ENCODE measurements at regions not wholly inside any gene's neighbourhood (a gene's known extent, or its start where the extent isn't known, plus 50 kb on each side); places are given as distances from the start of the nearest gene placed in this dataset.
"Not testable (repeated sequence)": the region's sequence is repeated elsewhere in the genome, so short reads cannot be mapped to it uniquely, and the experiment has no call there.

GRCh38 chr1:83075107-83075506 lies 923.8 kb downstream of the TTLL7 start:
- no peak for DNase-seq

GRCh38 chr1:83067954-83068353 lies 931.0 kb downstream of the TTLL7 start:
- no peak for DNase-seq

DNA sequence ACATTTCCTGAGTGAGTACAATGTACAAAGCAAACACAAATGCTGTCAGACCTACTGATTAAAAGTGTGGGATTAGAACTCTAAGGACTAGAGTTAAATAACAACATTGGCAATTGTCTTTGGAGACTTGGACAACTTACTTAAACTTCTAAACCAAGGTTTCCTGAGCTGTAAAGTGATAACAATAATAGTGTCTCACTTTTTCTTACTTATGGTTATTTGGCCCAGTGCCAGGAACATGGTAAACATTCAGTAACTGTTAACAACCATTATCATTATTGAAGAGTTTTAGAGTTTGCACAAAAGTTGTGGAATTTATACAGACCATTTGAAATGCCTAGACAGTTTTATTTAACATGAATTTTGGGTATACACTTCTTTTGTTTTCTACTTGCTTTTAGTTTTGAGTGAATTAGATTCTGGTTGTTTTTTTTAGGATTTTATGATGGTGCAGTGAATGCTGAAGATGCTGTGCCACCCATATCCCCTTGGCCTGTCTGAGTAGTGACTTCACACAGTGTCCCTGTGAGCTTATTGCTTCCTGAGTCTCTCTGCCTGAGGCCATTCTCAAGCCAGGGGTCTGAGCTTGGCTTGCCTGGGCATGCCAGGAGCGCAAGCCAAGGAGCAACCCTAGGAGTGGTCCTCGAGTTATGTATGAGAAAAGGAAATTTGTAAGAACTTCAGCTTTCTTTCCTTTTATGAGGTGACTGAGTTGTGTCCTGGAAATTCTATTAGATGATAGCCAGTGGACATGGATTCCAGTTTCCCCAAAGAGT lies 932.8 kb downstream of the TTLL7 start:
- DNase-seq: no peak

GRCh38 chr1:83064589-83065242 lies 934.2 kb downstream of the TTLL7 start:
- no peak for DNase-seq

GRCh38 chr1:83060651-83061390 lies 938.1 kb downstream of the TTLL7 start:
- no peak for DNase-seq

DNA sequence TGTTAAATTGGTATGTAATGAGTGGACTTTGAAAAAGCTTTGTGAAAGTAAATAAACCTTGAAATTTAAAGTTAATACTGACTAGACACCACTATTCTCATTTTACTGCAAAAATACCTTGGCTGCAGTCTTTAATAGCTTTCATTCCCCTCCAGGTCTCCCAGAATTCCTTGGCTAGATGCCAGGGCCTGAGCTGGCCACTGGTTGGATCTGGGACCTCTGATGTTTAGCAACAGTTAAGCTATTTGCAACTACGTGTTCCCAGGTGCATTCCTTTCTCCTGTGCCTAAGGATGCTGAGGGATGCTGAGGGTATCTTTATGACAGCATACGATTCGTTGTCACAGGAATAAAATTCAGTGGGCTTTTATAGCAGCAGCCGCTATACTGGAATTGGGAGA lies 938.7 kb downstream of the TTLL7 start:
- DNase-seq: no peak

- DNase-seq: no peak
Observed at GRCh38 chr1:83058327-83058726, 940.6 kb downstream of the TTLL7 start.

GRCh38 chr1:83055391-83056170 lies 943.4 kb downstream of the TTLL7 start:
- DNase-seq: no peak

DNA sequence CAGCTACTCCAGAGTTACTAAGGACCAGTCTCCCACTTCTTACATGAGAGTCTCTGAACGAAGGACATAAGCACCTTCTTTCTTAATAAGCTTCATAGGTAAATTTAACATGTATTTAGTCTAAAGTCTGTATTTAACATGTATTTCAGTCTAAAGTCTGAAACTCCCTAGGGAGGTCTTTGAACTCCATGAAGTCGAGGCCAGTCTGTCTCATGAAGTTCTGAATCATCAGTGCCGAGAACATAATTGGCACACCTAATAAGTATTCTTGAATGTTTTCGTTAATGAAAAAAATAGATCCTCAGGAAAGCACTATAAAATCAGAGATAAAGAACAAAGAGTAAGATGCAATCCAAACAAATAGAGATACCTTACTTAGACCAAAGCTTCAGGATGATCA lies 945.5 kb downstream of the TTLL7 start:
- DNase-seq: no peak

- DNase-seq: no peak
Observed at GRCh38 chr1:83052865-83053264, 946.1 kb downstream of the TTLL7 start.

DNA sequence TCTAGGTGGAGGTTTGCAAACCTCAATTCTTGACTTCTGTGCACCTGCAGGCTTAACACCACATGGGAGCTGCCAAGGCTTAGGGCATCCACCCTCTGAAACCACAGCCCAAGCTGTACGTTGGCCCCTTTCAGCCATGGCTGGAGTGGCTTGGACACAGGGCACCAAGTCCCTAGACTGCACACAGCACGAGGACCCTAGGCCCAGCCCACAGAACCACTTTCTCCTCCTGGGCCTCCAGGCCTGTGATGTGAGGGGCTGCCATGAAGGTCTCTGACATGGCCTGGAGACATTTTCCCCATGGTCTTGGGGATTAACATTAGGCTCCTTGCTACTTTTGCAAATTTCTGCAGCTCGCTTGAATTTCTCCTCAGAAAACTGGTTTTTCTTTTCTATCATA lies 947.9 kb downstream of the TTLL7 start:
- not testable (repeated sequence) for DNase-seq

DNA sequence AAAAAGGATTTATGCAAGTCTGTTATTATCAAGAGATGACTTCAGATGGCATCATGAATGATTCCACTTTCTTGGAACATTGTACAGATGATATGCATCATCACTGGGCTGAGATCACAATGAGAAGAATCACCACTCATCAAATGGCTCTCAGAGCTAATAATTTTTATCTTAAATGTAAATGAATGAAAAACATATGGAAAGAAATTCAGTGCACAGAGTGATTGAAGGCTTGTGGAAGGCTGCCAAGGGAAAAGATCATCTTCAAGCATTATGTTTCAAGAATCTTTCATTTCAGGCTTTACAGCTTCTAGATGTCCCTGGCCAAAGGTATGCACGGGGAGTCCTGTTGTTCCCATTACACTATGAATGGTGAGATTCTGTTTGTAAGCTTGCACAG lies 955.7 kb downstream of the TTLL7 start:
- no peak for DNase-seq

GRCh38 chr1:83039091-83039490 lies 959.8 kb downstream of the TTLL7 start:
- not testable (repeated sequence) for DNase-seq

DNA sequence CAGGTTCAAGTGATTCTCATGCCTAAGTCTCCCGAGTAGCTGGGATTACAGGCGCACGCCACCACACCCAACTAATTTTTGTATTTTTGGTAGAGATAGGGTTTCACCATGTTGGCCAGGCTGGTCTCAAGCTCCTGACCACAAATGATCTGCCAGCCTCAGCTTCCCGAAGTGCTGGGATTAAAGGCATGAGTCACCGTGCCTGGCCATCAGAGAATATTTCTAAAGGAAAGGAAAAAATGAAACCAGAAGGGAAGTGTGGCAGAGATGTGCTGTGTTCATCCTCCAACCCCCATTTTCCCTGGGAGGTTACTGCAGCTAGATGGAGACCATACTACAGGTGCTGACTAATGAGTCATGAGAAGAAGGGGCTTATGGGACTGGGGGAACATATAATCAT lies 964.1 kb downstream of the TTLL7 start:
- no peak for DNase-seq

GRCh38 chr1:83033682-83034081 lies 965.2 kb downstream of the TTLL7 start:
- no peak for DNase-seq

- DNase-seq: no peak
Observed at GRCh38 chr1:83029916-83030315, 969.0 kb downstream of the TTLL7 start.

- DNase-seq: no peak
Observed at GRCh38 chr1:83029050-83029449, 969.9 kb downstream of the TTLL7 start.

- DNase-seq: no peak
Observed at GRCh38 chr1:83028467-83028866, 970.5 kb downstream of the TTLL7 start.

DNA sequence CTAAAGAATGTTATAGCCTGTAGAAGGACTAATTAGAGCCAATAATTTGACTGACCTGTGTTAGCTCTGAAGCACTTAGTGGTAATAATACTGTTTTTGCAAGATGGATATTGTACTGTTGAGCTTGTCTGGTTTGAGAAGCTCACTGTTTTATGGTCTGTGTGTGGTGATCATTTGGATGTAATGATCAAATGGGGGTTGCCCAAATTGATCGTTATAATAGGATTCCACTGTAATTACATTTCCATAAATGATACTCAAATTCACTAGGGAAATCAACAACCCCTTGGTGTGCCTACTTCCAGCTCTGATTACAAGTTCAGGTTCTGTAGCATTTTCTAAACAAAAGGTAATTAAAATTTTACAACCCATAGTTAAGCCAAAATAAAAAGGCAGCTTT lies 971.4 kb downstream of the TTLL7 start:
- no peak for DNase-seq

GRCh38 chr1:83026745-83027144 lies 972.2 kb downstream of the TTLL7 start:
- no peak for DNase-seq

GRCh38 chr1:83024251-83024767 lies 974.6 kb downstream of the TTLL7 start:
- no peak for DNase-seq

GRCh38 chr1:83023212-83023611 lies 975.7 kb downstream of the TTLL7 start:
- no peak for DNase-seq

Measured in occipital lobe (tissue), 1 donor.